Mammary epithelial cell (primary cell): ENCODE measurements at regions not wholly inside any gene's neighbourhood (a gene's known extent, or its start where the extent isn't known, plus 50 kb on each side); places are given as distances from the start of the nearest gene placed in this dataset.

Experiments used
- CTCF ChIP-seq, 2 donors: IDR thresholded peaks in 1 of 2; conservative IDR thresholded peaks in 1 of 2; 2 replicates each; pipeline ENCODE4 v1.5.1; 2011 to 2012; ENCODE audit warnings: inconsistent platforms in 2 of 2, low read length in 2 of 2, mild to moderate bottlenecking in 2 of 2, control low read depth in 1 of 2, low read depth in 1 of 2; ENCODE audit not compliant: insufficient read depth in 1 of 2; ENCODE audit errors: extremely low read depth in 1 of 2
- EZH2 ChIP-seq: IDR thresholded peaks from 2 replicates; pipeline ENCODE4 v1.6.1; 2012; ENCODE audit warnings: low read length, inconsistent platforms, borderline replicate concordance

- TF ChIP-seq EZH2 (no peak), CTCF (conservative IDR thresholded peaks at IDR 0.05 in 1 of 2, IDR thresholded peaks at IDR 0.05 in 1 of 2; ENCODE audit: extremely low read depth in 1 of 2, insufficient read depth in 1 of 2, low read depth in 1 of 2, low read length in 2 of 2) (no peak)
These were observed 78.4 kb downstream of the MACIR start for GRCh38 chr5:103336941-103337340.
